OCI-LY7 (cell line): ENCODE measurements at regions not wholly inside any gene's neighbourhood (a gene's known extent, or its start where the extent isn't known, plus 50 kb on each side); places are given as distances from the start of the nearest gene placed in this dataset.
A peak's percentile ranks its signal among the peaks of the same experiment; 100 is the strongest.

Experiments used
- BruUV-seq: library from RNA; stranded (reverse); fragments of 400-500 nt; replicated peaks from 2 replicates; lab custom pipeline; 2021; lab: Mats Ljungman, UMichigan
- CTCF ChIA-PET: fragments of 300-600 bp; sonication (Branson Sonifier 250); formaldehyde crosslinking; loops from one replicate; lab custom pipeline; 2022; ENCODE audit warnings: antibody characterized with exemption; ENCODE audit not compliant: unreplicated experiment; lab: Charles Lee
- POLR2A ChIA-PET: fragments of 300-600 bp; sonication (Branson Sonifier 250); formaldehyde crosslinking; loops from one replicate; lab custom pipeline; 2022; ENCODE audit warnings: antibody characterized with exemption; lab: Charles Lee
- DNase-seq: peaks from one replicate; pipeline ENCODE4 v3.0.0-alpha.2; 2015; ENCODE audit warnings: low spot score
- H2AFZ ChIP-seq: fragments of 200-600 bp; sonication (generic), shearing (Covaris generic); 2 replicates; pipeline ENCODE4 v1.6.1; 2014; ENCODE audit warnings: mild to moderate bottlenecking, antibody characterized with exemption, low read length, moderate library complexity
- H3K27ac ChIP-seq: fragments of 200-600 bp; sonication (generic); 2 replicates; pipeline ENCODE4 v1.5.1; 2014; ENCODE audit warnings: mixed run types, low read depth, mild to moderate bottlenecking, moderate library complexity, low read length, inconsistent platforms; ENCODE audit not compliant: poor library complexity, severe bottlenecking
- H3K36me3 ChIP-seq: fragments of 200-600 bp; sonication (generic); 2 replicates; pipeline ENCODE4 v1.6.1; 2014; ENCODE audit warnings: mild to moderate bottlenecking, antibody characterized with exemption, low read length, moderate library complexity, mixed read lengths; ENCODE audit not compliant: insufficient read depth
- H3K4me1 ChIP-seq: fragments of 200-600 bp; sonication (generic); 2 replicates; pipeline ENCODE4 v1.5.1; 2014; ENCODE audit warnings: mild to moderate bottlenecking, low read length; ENCODE audit not compliant: insufficient read depth, poor library complexity, severe bottlenecking
- H3K4me2 ChIP-seq: fragments of 200-600 bp; sonication (generic); 2 replicates; pipeline ENCODE4 v1.6.1; 2014; ENCODE audit warnings: mild to moderate bottlenecking, low read length
- H3K4me3 ChIP-seq: fragments of 200-600 bp; sonication (generic); 2 replicates; pipeline ENCODE4 v1.5.1; 2014; ENCODE audit warnings: mild to moderate bottlenecking, low read depth, low read length; ENCODE audit not compliant: poor library complexity, severe bottlenecking
- H3K79me2 ChIP-seq: fragments of 200-600 bp; sonication (generic); 2 replicates; pipeline ENCODE4 v1.6.1; 2016; ENCODE audit warnings: low read depth, mild to moderate bottlenecking, low read length, moderate library complexity, mixed read lengths; ENCODE audit not compliant: insufficient read depth
- H3K9me2 ChIP-seq: fragments of 200-600 bp; sonication (generic); 2 replicates; pipeline ENCODE4 v1.6.1; 2016; ENCODE audit warnings: mild to moderate bottlenecking, low read length, mixed read lengths; ENCODE audit not compliant: insufficient read depth
- H3K9me3 ChIP-seq: fragments of 200-600 bp; sonication (generic); 2 replicates; pipeline ENCODE4 v1.6.1; 2014; ENCODE audit warnings: mild to moderate bottlenecking, mixed run types, low read length, mixed read lengths
- H4K20me1 ChIP-seq: fragments of 200-600 bp; sonication (generic); 2 replicates; pipeline ENCODE4 v1.6.1; 2014; ENCODE audit warnings: mild to moderate bottlenecking, antibody characterized with exemption, low read length, moderate library complexity, mixed read lengths; ENCODE audit not compliant: insufficient read depth
- CTCF ChIP-seq: fragments of 200-600 bp; sonication (generic); conservative IDR thresholded peaks from 2 replicates; pipeline ENCODE4 v1.5.1; 2014; ENCODE audit warnings: mild to moderate bottlenecking, antibody characterized with exemption, low read length, moderate library complexity, mixed read lengths
- EZH2phosphoT487 ChIP-seq: fragments of 200-600 bp; sonication (generic); IDR thresholded peaks from 2 replicates; pipeline ENCODE4 v1.6.1; 2018; ENCODE audit warnings: low read depth, borderline replicate concordance, mild to moderate bottlenecking, mixed run types, antibody characterized with exemption, low read length, moderate library complexity, mixed read lengths
- intact Hi-C: fragments of 100-400 bp; cut with micrococcal nuclease; formaldehyde crosslinking; loops from one replicate; pipeline ENCODE4 v1.10.0; 2022; ENCODE audit not compliant: unreplicated experiment

GRCh38 chr13:50080911-50081678 is 65.9 kb downstream of the KCNRG start:
- Histone ChIP-seq H4K20me1 (peaks cover 45% of the 10 kb centered on the region), H2AFZ (peak overlapping the region; percentile 32; the same call in 1 of the 2 replicates), H3K9me2 (no peaks in the 10 kb centered on the region), H3K9me3 (no peaks in the 10 kb centered on the region), H3K4me3 (peak overlapping the region; percentile 96), H3K79me2 (peaks cover 94% of the 10 kb centered on the region), H3K4me2 (peak overlapping the region; percentile 96), H3K27ac (peak overlapping the region; percentile 89), H3K36me3 (peaks cover 67% of the 10 kb centered on the region), H3K4me1 (peaks cover 42% of the 10 kb centered on the region)
- TF ChIP-seq EZH2phosphoT487 (no peak), CTCF (no peak)
- intact Hi-C loops: loop anchor here (1.0 to 5.0 kb wide), 3 partner anchors 296 to 811 kb away; no protein-coding TSS in a partner anchor
- ChIA-PET CTCF (interaction anchor here (1.2 kb wide), 1 partner anchor 84 kb away, joined by 5 read pairs; the partner anchor contains the start of gene TRIM13), POLR2A (interaction anchor here (0.5 to 8.0 kb wide), 27 partner anchors 9 to 836 kb away, joined by 3 to 94 read pairs (median 4); partner anchors contain the start of genes KPNA3 and TRIM13)
- no TSS peak for BruUV-seq
- DNase-seq: peak; percentile 58

- ChIA-PET POLR2A (interaction anchor here (0.6 to 8.0 kb wide), 20 partner anchors 9 to 832 kb away, joined by 3 to 94 read pairs (median 4); no protein-coding TSS in a partner anchor), CTCF (interaction anchor here (1.1 kb wide), 1 partner anchor 43 kb away, joined by 4 read pairs; no protein-coding TSS in a partner anchor)
- BruUV-seq: no TSS peak
- Histone ChIP-seq H3K9me2 (no peaks in the 10 kb centered on the region), H3K9me3 (no peaks in the 10 kb centered on the region), H3K27ac (peak overlapping the region; percentile 89), H3K79me2 (peaks cover 94% of the 10 kb centered on the region), H3K4me2 (peak overlapping the region; percentile 96), H3K36me3 (peaks cover 67% of the 10 kb centered on the region), H3K4me1 (peaks cover 42% of the 10 kb centered on the region), H4K20me1 (peaks cover 40% of the 10 kb centered on the region), H2AFZ (peak overlapping the region; percentile 32; the same call in 1 of the 2 replicates), H3K4me3 (peak overlapping the region; percentile 96)
- peak; percentile 98 for DNase-seq
- intact Hi-C loops: loop anchor here (1.0 to 5.0 kb wide), 7 partner anchors 43 to 831 kb away; partner anchors contain the start of gene TRIM13
- TF ChIP-seq EZH2phosphoT487 (no peak), CTCF (peak; percentile 63)
Measured at GRCh38 chr13:50081679-50082425, 66.6 kb downstream of the KCNRG start.
